SU-DHL-6 (cell line): ENCODE measurements at regions not wholly inside any gene's neighbourhood (a gene's known extent, or its start where the extent isn't known, plus 50 kb on each side); places are given as distances from the start of the nearest gene placed in this dataset.

Source experiments
- EZH2phosphoT487 ChIP-seq: fragments of 200-600 bp; sonication (generic), shearing (Covaris generic); conservative IDR thresholded peaks from 2 replicates; pipeline ENCODE4 v1.6.1; 2018; ENCODE audit warnings: mild to moderate bottlenecking, antibody characterized with exemption, low read length, moderate library complexity, mixed read lengths
- TF ChIP-seq, protein P1 (sequence below): fragments of 200-600 bp; sonication (generic); IDR thresholded peaks from one replicate; pipeline ENCODE4 v1.5.1; 2017; ENCODE audit warnings: antibody characterized with exemption, mild to moderate bottlenecking, low read length, moderate library complexity; ENCODE audit not compliant: insufficient read depth, poor library complexity, severe bottlenecking

DNA sequence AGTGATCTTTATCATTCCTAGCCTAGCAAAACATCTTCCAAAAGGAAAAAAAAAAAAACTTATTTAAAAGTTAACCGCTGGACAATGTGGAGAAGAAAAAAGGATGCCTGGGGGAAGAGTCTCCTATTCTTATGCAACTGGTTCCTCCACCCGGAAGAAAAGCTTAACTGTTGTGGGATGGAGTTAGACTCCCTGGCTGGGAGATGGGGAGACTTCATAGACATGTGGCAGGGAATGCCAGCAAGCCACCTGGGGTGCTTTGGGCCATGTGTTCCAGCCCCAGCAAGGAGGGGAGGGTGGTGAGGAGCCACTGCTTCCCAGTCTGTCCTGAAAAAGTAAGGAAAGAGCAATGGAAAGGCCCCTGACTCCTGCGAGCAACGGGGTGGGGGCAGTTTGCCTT is 119.4 kb upstream of the SPIN4 start:
- TF ChIP-seq, protein P1, sequence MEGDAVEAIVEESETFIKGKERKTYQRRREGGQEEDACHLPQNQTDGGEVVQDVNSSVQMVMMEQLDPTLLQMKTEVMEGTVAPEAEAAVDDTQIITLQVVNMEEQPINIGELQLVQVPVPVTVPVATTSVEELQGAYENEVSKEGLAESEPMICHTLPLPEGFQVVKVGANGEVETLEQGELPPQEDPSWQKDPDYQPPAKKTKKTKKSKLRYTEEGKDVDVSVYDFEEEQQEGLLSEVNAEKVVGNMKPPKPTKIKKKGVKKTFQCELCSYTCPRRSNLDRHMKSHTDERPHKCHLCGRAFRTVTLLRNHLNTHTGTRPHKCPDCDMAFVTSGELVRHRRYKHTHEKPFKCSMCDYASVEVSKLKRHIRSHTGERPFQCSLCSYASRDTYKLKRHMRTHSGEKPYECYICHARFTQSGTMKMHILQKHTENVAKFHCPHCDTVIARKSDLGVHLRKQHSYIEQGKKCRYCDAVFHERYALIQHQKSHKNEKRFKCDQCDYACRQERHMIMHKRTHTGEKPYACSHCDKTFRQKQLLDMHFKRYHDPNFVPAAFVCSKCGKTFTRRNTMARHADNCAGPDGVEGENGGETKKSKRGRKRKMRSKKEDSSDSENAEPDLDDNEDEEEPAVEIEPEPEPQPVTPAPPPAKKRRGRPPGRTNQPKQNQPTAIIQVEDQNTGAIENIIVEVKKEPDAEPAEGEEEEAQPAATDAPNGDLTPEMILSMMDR: no peak
- TF ChIP-seq EZH2phosphoT487: no peak
